OCI-LY1 (cell line): ENCODE measurements at regions not wholly inside any gene's neighbourhood (a gene's known extent, or its start where the extent isn't known, plus 50 kb on each side); places are given as distances from the start of the nearest gene placed in this dataset.

Experiments used
- CTCF ChIP-seq: fragments of 200-600 bp; sonication (generic), shearing (Covaris generic); IDR thresholded peaks from 2 replicates; pipeline ENCODE4 v1.5.1; 2017; ENCODE audit warnings: mild to moderate bottlenecking, antibody characterized with exemption, low read length, moderate library complexity, mixed read lengths
- EZH2 ChIP-seq: fragments of 200-600 bp; sonication (generic), shearing (Covaris generic); IDR thresholded peaks from 2 replicates; pipeline ENCODE4 v1.8.0; 2017; ENCODE audit warnings: borderline replicate concordance, mixed run types, mild to moderate bottlenecking, antibody characterized with exemption, low read length, moderate library complexity, mixed read lengths

GRCh38 chr4:108483079-108483478 lies 137.3 kb upstream of the RPL34 start:
- no peak for TF ChIP-seq CTCF
- no peak for TF ChIP-seq EZH2
